NCI-H526 (cell line): ENCODE measurements at regions not wholly inside any gene's neighbourhood (a gene's known extent, or its start where the extent isn't known, plus 50 kb on each side); places are given as distances from the start of the nearest gene placed in this dataset.
"Not testable (repeated sequence)": the region's sequence is repeated elsewhere in the genome, so short reads cannot be mapped to it uniquely, and the experiment has no call there.

ENCODE experiments used
- DNase-seq, 2 experiments: peaks; one replicate each; lab custom pipeline; 2025; lab: John Stamatoyannopoulos, UW

DNA sequence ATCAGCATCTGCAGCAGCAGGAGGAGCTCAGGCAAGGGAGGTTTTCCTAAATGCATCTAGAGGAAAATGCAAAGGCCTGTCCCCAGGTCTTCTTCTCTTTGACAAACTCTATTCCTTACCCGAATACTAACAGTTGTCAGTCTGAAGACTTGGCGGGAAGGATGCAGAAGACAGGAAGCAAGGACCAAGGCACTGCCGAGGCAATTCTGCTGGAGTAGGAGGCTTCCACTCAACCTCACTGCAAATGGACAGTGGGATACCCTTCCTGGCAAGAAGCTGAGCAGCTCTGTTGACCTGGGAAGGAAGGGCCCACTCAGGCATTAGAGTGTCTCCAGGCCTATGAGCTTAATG lies 373.0 kb downstream of the CCSER2 start:
- DNase-seq = no peak

GRCh38 chr10:84704101-84704500 lies 375.7 kb downstream of the CCSER2 start:
- DNase-seq = no peak

DNA sequence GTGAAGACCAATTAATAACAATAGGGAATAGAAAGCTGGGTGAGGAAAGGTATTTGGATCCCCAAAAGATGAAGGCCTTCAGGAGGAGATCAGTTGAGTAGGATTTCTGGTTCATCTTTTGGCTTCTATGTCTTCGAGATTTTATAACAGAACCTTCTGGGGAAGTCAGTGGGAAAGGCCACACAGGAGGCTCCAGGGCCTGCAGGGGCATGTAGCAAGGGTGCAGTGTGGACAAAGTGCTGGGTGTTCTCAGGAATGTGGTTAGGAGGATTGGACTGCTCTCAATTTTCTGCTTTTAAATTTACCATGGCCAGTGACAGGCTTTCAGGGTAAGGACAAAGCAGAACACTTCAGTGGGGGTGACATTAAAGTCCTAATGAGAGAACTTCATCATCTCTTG lies 378.0 kb downstream of the CCSER2 start:
- DNase-seq = peak in 1 of 2 experiments; percentile 28

- peak in 1 of 2 experiments; percentile 42 for DNase-seq
Measured at GRCh38 chr10:84706875-84707274, 378.5 kb downstream of the CCSER2 start.

- DNase-seq = peak; percentile 17 to 71
Measured at GRCh38 chr10:84715911-84716310, 387.5 kb downstream of the CCSER2 start.

GRCh38 chr10:84718877-84719616 lies 390.7 kb downstream of the CCSER2 start:
- no peak for DNase-seq

- DNase-seq = no peak
Measured at GRCh38 chr10:84719687-84720086, 391.3 kb downstream of the CCSER2 start.

DNA sequence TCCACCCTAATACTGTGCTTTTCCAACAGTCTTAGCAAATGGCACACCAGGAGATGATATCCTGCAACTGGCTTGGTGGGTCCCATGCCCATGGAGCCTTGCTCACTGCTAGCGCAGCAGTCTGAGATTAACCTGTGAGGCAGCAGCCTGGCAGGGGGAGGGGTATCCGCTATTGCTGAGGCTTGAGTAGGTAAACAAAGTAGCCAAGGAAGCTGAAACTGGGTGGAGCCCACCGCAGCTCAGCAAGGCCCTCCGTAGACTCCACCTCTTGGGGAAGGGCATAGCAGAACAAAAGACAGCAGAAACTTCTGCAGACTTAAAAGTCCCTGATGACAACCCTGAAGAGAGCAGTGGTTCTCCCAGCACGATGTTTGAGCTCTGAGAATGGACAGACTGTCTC lies 399.0 kb downstream of the CCSER2 start:
- DNase-seq = no peak

- DNase-seq = not testable (repeated sequence)
Measured at GRCh38 chr10:84739126-84739525, 410.7 kb downstream of the CCSER2 start.

GRCh38 chr10:84739641-84740040 lies 411.3 kb downstream of the CCSER2 start:
- DNase-seq = no peak

DNA sequence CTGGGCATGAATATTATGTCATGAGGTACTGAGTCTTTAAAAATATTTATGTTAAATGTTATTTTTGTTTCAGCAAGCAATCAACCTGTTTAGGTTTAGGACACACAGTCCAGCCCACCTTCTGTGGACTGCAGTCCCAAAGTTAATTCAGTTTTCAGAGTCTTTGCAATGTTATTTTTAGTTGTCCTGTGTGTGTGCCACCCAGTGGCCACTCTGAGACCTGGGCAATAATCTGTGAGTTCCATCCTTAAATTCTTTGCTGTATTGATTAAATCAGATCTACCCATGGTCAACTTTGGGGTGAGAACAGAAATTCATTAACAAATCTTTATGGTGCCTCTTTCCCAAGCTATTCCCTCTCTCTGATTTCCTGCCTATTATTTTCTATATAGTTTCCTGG lies 415.1 kb downstream of the CCSER2 start:
- no peak for DNase-seq

GRCh38 chr10:84755311-84755710 lies 426.9 kb downstream of the CCSER2 start:
- no peak for DNase-seq

DNA sequence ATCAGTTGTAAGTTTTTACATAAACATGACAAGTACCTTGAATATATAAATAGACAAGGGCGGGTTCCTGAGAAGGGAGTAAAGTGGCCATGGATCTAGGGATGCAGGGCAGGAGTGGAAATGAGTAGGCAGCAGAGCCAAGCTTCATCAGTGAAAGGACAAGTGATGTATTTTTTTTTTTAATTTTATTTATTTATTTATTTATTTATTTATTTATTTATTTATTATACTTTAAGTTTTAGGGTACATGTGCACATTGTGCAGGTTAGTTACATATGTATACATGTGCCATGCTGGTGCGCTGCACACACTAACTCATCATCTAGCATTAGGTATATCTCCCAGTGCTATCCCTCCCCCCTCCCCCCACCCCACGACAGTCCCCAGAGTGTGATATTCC lies 428.3 kb downstream of the CCSER2 start:
- DNase-seq = not testable (repeated sequence)

DNA sequence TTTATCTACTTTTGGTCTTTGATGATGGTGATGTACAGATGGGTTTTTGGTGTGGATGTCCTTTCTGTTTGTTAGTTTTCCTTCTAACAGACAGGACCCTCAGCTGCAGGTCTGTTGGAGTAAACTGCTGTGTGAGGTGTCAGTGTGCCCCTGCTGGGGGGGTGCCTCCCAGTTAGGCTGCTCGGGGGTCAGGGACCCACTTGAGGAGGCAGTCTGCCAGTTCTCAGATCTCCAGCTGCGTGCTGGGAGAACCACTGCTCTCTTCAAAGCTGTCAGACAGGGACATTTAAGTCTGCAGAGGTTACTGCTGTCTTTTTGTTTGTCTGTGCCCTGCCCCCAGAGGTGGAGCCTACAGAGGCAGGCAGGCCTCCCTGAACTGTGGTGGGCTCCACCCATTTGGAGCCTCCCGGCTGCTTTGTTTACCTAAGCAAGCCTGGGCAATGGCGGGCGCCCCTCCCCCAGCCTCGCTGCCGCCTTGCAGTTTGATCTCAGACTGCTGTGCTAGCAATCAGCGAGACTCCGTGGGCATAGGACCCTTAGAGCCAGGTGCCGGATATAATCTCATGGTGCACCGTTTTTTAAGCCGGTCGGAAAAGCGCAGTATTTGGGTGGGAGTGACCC lies 433.7 kb downstream of the CCSER2 start:
- peak; percentile 68 to 76 for DNase-seq

DNA sequence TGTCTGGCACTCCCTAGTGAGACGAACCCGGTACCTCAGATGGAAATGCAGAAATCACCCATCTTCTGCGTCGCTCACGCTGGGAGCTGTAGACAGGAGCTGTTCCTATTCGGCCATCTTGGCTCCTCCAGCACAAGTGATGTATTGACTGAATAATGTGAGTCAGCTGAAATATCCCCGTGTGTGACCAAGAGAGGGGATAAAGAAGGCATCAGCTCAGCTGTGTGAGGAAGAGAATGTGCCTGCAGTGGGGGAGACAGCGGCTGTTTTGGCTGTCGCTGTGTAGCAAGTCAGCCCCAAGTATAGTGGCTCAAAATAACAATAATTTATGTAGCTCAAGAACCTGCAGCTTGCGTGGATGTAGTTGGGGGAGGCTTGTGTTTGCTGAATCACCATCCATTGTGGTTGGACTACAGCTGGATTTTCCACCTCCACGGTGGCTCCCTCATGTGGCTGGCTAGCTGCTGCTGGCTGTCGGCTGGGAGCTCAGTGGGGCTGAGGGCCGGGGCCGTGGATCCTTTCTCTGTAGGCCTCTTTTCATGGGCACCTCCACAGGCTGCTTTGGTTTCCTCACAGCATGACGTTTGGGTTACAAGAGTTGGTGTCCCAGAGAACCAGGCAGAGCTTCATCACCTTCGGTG lies 434.5 kb downstream of the CCSER2 start:
- DNase-seq = peak in 1 of 2 experiments; percentile 25

- DNase-seq = no peak
Measured at GRCh38 chr10:84763965-84764364, 435.6 kb downstream of the CCSER2 start.

DNA sequence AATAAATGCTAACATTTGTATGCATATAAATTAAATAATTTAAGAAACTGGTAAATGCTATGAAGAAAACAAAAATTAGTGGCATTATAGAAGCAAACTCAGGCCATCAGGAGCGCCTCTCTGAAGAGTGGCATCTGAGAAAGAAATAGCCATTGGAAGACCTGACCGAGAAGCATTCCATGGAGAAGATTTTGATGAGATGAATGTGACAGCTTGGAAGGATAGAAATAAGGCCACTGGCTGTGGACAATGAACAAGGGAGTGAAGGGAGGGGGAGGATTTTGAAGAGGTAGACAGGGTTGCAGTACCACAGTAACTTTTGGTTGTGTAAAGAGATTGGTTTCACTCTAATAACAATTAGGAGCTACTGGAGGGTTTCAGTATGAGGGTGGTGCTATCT lies 436.7 kb downstream of the CCSER2 start:
- DNase-seq = no peak

DNA sequence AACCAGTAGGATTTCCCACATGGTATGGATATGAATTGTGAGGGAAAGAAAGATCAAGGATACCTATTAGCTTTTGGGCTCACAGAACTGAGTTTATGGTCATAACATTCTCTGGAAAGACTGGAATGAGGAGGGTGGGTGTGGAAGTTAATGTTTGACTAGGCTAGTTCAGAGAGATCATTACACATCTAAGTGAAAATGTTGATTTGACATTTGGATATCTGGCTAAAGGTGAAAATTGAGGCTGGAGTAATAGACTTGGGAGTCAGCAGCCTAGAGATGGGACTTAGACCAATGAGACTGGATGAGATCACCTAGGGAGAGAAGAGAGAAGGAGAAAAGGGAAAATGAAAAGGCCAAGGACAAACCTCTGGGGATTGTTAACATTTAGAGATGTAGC lies 437.3 kb downstream of the CCSER2 start:
- DNase-seq = no peak

DNA sequence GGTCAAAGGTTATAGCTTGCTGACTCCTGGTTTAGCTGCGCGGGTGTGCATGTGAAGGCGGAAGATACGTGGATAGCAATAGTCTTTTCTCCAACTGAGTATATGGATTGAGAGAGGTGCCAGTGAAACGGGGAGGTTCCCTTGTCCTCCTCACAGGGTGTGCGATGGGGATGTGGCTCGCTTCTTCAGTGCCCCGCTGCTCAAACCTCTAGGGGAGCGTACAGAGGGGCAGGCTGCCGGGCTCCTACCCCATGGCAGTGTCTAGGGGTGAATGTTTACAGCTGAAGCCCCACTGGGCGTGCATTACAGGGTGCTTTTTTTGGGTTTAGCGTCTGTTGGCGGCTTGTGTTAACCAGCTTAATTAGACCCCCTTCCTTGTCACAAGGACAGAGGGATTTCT lies 438.5 kb downstream of the CCSER2 start:
- DNase-seq = no peak

DNA sequence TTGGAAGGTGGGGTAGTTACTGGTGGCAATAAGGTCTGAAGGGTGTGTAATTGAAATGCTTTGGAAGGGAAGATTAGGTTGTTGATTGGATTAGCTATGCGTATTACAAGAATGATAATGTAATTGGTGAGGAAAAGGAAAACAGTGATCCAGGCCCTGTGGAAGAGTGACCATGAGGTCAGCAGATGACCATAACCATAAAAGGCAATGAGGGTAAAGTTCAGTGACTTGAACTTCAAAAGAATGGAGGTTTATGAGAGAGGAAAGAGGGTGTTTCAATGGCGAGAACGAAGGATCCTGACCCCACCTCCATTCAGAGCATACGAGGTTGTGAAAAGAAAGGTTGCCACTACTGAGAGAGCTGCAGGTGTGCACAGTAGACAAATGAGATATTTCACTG lies 439.7 kb downstream of the CCSER2 start:
- no peak for DNase-seq

DNA sequence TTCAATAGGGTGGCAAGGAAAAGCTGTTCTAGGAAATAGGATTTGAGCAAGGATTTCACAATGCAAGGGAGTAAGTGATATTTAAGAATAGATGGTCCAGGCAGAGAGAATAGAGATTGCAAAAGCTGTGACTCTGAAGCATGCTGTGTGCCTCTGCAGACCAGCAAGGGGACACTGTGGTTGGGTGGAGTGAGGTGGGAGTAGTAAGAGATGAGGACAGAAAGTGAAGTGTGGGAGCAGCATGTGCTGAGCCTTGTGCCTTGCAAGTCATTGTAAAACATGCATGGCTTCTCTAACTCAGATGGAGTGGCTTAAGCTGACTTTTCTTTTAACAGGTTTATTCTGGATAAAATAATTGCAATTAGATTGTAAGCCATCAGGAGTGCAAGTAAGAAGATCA lies 442.4 kb downstream of the CCSER2 start:
- DNase-seq = no peak

DNA sequence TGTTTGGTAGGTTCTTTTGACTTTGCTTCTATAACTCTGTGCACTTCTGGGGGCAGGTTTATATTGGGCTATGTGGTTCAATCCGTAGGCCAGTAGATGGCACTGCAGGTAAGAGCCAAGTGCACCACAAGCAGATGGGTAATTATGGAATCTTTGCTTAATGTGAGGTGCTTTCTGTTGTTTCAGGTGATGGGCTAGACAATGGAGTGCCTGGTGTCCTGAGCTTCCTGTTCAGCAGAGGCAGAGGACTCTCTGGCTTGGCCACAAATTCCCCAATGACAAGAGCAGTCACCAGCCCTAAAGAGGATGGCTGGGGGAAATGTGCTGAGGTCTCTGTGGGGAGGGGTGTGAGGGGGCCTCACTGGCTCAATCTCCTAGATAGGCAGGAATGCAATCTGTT lies 455.0 kb downstream of the CCSER2 start:
- peak in 1 of 2 experiments; percentile 69 for DNase-seq

GRCh38 chr10:84783909-84784308 lies 455.5 kb downstream of the CCSER2 start:
- no peak for DNase-seq
